Glutamatergic neuron (in vitro differentiated cells): ENCODE measurements at regions not wholly inside any gene's neighbourhood (a gene's known extent, or its start where the extent isn't known, plus 50 kb on each side); places are given as distances from the start of the nearest gene placed in this dataset.

Experiments
- DNase-seq: peaks from one replicate; pipeline ENCODE4 v3.0.0; 2022
- H3K27ac Mint-ChIP-seq: one replicate; pipeline ENCODE4 v1.8.0; 2020; ENCODE audit warnings: mild to moderate bottlenecking, mixed read lengths, inconsistent platforms; ENCODE audit not compliant: unreplicated experiment
- H3K27me3 Mint-ChIP-seq: one replicate; pipeline ENCODE4 v1.8.0; 2020; ENCODE audit warnings: mild to moderate bottlenecking, moderate library complexity, mixed read lengths, inconsistent platforms; ENCODE audit not compliant: unreplicated experiment
- H3K36me3 Mint-ChIP-seq: one replicate; pipeline ENCODE4 v1.8.0; 2020; ENCODE audit warnings: mild to moderate bottlenecking, mixed read lengths, inconsistent platforms; ENCODE audit not compliant: unreplicated experiment
- H3K4me1 Mint-ChIP-seq: one replicate; pipeline ENCODE4 v1.8.0; 2020; ENCODE audit warnings: mild to moderate bottlenecking, low read depth, mixed read lengths, inconsistent platforms; ENCODE audit not compliant: unreplicated experiment
- H3K4me3 Mint-ChIP-seq: one replicate; pipeline ENCODE4 v1.8.0; 2020; ENCODE audit warnings: mild to moderate bottlenecking, mixed read lengths, inconsistent platforms; ENCODE audit not compliant: unreplicated experiment
- H3K9me3 Mint-ChIP-seq: one replicate; pipeline ENCODE4 v1.8.0; 2020; ENCODE audit warnings: mild to moderate bottlenecking, moderate library complexity, mixed read lengths, inconsistent platforms; ENCODE audit not compliant: unreplicated experiment
- TF ChIP-seq, protein P1 (sequence below): fragments of 200-600 bp; sonication (generic); IDR thresholded peaks from one replicate; pipeline ENCODE4 v1.5.0; 2021; ENCODE audit not compliant: partially characterized antibody, unreplicated experiment

DNA sequence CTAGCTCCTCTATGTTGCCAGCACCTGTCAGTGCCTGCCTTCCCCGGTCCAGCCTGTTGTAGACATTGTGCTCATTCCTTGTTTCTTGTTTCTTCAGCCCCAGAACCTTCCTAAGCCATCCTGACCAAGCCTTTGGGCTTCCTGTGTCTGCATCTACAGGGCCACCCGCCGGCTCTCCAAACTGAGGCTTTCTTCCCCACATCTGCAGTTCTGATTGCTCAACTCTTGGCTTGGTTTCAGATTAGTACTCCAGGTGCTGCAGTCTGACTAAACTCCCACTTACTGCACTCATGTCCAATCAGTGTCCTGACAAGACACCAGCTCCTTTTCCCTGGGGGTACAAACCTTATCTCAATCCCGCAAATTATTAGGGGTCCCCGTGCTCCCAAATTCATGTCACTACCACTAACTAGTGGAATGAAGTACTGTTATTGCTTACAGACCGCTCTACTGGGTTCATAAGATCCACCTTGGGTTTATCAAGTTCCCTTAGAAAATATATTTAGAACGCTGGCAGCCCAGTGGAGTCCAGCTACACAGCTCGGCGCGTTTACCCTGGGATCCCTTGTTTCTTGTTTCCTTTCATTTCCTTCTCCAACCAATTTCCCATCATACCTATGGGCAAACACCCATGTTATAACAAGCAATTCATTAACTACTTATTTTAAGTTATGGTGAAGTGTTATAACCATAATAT is 114.2 kb upstream of the TJP1 start:
- no peaks in the 10 kb centered on the region for H3K9me3 Mint-ChIP-seq
- H3K27ac Mint-ChIP-seq, result no peak overlapping the region
- TF ChIP-seq, protein P1, sequence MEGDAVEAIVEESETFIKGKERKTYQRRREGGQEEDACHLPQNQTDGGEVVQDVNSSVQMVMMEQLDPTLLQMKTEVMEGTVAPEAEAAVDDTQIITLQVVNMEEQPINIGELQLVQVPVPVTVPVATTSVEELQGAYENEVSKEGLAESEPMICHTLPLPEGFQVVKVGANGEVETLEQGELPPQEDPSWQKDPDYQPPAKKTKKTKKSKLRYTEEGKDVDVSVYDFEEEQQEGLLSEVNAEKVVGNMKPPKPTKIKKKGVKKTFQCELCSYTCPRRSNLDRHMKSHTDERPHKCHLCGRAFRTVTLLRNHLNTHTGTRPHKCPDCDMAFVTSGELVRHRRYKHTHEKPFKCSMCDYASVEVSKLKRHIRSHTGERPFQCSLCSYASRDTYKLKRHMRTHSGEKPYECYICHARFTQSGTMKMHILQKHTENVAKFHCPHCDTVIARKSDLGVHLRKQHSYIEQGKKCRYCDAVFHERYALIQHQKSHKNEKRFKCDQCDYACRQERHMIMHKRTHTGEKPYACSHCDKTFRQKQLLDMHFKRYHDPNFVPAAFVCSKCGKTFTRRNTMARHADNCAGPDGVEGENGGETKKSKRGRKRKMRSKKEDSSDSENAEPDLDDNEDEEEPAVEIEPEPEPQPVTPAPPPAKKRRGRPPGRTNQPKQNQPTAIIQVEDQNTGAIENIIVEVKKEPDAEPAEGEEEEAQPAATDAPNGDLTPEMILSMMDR, result no peak

DNA sequence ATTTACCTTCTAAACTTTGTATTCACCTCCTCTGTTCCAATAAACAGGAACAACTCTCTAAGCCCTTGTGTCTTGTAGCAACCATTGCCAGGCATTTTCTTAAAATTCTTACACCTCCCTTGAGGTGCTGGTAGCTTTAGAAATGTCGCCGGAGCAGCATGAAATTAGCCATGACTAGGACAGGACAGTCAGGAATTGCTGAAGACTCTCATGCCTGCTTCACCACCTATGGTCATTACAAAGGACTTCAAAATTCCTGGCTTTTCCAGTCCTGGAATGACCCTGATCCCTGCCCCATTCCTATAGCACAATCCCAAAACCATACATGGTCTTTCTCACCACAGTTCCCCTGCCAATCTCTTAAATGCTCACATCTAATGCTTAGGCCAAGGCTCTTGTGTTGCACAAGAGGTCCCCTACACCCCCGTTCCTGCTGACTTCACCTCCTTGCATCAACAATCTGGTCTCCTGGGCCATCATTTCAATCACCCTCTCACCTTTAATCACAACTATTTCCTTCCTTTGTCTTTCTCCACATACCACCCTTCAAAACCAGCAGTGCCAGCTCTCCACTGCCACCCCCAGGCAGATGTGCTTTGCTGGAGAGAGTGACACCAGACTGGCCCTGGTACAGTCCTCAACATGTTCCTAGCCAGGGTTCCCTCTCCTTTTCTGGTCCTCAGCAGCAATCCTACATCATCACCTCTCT is 113.2 kb upstream of the TJP1 start:
- Mint-ChIP-seq H3K27ac (no peak overlapping the region), H3K27me3 (no peaks in the 10 kb centered on the region), H3K4me1 (no peaks in the 10 kb centered on the region), H3K4me3 (no peak overlapping the region), H3K36me3 (no peaks in the 10 kb centered on the region), H3K9me3 (no peaks in the 10 kb centered on the region)
- DNase-seq, result no peak
- TF ChIP-seq, protein P1, result no peak

More for the DNA sequence above, 114.2 kb upstream of the TJP1 start:
- H3K27me3 Mint-ChIP-seq, result peaks cover 4% of the 10 kb centered on the region
- DNase-seq, result no peak
- H3K36me3 Mint-ChIP-seq, result no peaks in the 10 kb centered on the region
- no peaks in the 10 kb centered on the region for H3K4me1 Mint-ChIP-seq
- no peak overlapping the region for H3K4me3 Mint-ChIP-seq

DNA sequence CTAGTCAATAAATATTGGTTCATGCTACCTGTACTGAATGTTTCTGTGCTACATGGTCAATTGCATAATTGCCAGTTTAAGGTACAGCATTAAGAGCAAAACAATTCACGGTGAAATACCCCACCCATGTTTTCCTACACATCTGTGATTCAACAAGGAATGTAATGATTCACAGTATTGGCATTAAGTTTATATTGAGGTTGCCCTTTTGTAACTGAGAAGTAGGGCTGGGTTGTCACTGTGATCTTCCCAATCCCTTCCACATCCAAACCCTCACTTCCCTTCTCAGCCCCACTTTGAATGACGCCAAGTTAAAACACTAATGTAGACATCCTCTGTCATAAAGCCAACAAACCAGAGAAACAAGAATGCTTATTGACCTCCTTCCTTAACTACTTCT is 112.0 kb upstream of the TJP1 start:
- Mint-ChIP-seq H3K4me3 (no peak overlapping the region), H3K4me1 (no peaks in the 10 kb centered on the region), H3K27ac (no peak overlapping the region), H3K9me3 (no peaks in the 10 kb centered on the region), H3K27me3 (no peaks in the 10 kb centered on the region), H3K36me3 (no peaks in the 10 kb centered on the region)
- no peak for DNase-seq
- TF ChIP-seq, protein P1, result no peak

DNA sequence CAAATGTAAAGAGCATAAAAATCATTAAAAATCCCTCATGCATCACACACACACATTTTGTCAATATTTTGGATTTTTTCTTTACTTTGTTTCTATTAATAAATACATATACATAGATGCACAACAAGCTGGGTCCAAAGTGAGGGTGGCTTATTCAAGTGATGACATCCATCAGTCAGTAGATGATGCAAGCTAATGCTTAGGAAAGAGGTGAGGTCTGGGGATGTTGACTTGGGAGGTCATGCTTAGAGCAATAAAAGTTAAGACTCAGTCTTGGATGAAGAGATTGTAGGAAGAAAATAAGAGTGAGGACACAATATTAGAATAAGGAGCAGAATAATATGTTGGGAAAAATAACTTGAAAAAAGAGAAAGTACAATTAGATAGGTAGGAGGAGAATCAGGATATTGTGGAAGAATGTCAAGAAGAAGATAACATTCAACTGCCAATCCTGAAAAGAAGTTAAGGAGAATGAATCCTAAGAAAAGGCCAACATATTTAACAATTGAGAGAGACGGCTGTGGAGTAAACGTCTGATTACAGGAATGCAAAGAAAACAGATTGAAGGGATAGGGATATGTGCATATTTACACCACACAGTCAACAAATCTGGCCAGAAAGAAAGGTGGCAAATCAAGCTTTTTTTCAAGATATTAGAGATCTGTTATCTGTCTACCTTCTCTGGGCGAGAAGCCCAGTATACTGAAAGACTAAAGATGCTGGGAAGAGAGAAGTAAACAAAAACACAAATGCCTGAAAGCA is 111.0 kb upstream of the TJP1 start:
- no peak overlapping the region for H3K4me3 Mint-ChIP-seq
- H3K27ac Mint-ChIP-seq, result no peak overlapping the region

More for the DNA sequence above, 111.0 kb upstream of the TJP1 start:
- H3K36me3 Mint-ChIP-seq, result no peaks in the 10 kb centered on the region
- no peaks in the 10 kb centered on the region for H3K9me3 Mint-ChIP-seq
- no peaks in the 10 kb centered on the region for H3K27me3 Mint-ChIP-seq
- no peak for DNase-seq
- H3K4me1 Mint-ChIP-seq, result no peaks in the 10 kb centered on the region
- TF ChIP-seq, protein P1, result no peak
